ENCODE measurements at regions not wholly inside any gene's neighbourhood (a gene's known extent, or its start where the extent isn't known, plus 50 kb on each side); places are given as distances from the start of the nearest gene placed in this dataset.

DNA sequence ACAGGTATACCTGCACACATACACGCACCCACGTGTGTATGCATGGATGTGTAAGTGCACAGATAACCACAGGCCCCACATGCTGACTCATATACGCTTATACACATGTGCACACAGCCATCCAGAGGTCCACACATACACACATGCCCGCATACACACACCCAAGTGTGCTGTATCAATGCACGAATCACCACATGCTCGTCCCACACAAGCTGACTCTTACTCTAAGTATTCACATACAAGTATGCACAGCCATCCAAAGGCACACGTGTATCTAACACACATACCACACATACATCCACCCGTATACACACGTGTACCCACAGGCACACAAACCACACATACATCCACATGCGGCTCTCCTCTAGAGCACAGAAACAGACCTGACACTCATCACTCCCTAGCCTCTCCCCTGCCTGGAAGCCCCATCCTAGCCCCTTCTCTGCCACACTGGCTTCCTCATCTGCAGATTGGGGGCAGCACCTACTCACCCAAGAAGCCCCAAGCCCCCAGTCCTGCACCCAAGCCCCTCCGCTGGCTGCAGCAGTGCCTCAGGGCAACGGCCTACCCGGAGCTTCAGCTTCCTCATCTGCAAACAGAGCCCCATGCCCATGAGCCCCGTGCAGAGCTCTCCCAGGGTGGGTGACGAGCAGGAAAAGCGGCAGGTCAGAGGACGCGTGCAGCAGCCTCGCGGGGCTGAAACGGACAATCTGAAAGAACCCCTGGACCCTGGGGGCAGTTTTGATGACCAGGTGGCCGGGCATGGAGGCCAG, 105.4 kb downstream of the NCOR2 start:
- DNase-seq (ENCODE audit: low read depth), result no peak
- no peak overlapping the region for H3K4me3 ChIP-seq (ENCODE audit: low read depth, low read length)
- TF ChIP-seq CTCF (IDR thresholded peaks at IDR 0.05; ENCODE audit: insufficient read depth, low read length), result no peak

- DNase-seq (ENCODE audit: low read depth), result no peak
- TF ChIP-seq CTCF (IDR thresholded peaks at IDR 0.05; ENCODE audit: insufficient read depth, low read length), result no peak
- H3K4me3 ChIP-seq (ENCODE audit: low read depth, low read length), result no peak overlapping the region
Measured at GRCh38 chr12:124461241-124461673, 106.2 kb downstream of the NCOR2 start.

- no peak overlapping the region for H3K4me3 ChIP-seq (ENCODE audit: low read depth, low read length)
- TF ChIP-seq CTCF (IDR thresholded peaks at IDR 0.05; ENCODE audit: insufficient read depth, low read length), result no peak
- DNase-seq (ENCODE audit: low read depth), result no peak
Measured at GRCh38 chr12:124460771-124461170, 106.6 kb downstream of the NCOR2 start.

GRCh38 chr12:124459852-124460645, 107.4 kb downstream of the NCOR2 start:
- H3K4me3 ChIP-seq (ENCODE audit: low read depth, low read length), result no peak overlapping the region
- TF ChIP-seq CTCF (IDR thresholded peaks at IDR 0.05; ENCODE audit: insufficient read depth, low read length), result no peak
- DNase-seq (ENCODE audit: low read depth), result no peak

GRCh38 chr12:124458992-124459851, 108.2 kb downstream of the NCOR2 start:
- TF ChIP-seq CTCF (IDR thresholded peaks at IDR 0.05; ENCODE audit: insufficient read depth, low read length), result no peak
- no peak for DNase-seq (ENCODE audit: low read depth)
- no peak overlapping the region for H3K4me3 ChIP-seq (ENCODE audit: low read depth, low read length)

DNA sequence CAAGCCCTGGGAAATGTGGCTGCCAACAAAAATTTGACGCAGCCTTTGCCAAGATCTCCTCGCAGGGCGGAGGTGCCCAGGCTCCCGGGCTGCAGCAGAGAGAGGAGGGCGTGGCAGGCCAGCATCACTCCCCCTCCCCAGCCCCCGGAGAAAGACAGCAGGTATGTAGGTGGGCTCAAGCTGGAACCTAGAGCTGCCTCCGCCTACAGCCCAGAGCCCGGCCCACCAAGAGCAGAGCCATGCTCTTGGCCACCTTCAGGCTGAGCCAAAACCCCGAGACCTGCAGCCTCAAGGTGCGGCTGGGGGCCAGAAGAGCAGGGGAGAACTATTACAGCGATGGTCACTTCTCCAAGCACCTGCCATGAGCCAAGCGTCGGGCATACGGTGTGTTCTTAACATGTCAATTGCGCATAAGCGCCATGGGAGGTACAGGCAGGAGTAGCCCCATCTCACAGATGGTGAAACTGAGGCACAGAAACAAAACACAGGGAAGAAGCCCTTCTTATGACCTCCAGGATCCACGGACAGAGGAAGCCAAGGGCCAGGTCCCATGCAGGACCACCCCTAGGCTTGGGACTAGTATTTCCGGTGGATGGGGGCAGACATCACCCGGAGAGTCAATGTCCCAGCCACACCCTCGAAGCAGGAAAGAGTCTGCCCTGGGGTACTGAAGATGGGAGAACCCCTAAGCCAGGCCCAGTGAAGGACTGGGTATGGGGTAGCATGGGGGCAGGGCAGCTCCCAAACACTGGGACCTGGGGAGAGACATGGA, 109.0 kb downstream of the NCOR2 start:
- no peak for DNase-seq (ENCODE audit: low read depth)
- no peak for TF ChIP-seq CTCF (IDR thresholded peaks at IDR 0.05; ENCODE audit: insufficient read depth, low read length)
- H3K4me3 ChIP-seq (ENCODE audit: low read depth, low read length), result no peak overlapping the region
